ENCODE measurements at regions not wholly inside any gene's neighbourhood (a gene's known extent, or its start where the extent isn't known, plus 50 kb on each side); places are given as distances from the start of the nearest gene placed in this dataset.

- Histone ChIP-seq H3K9me3 (ENCODE audit: low read length) (no peaks in the 10 kb centered on the region), H3K79me2 (ENCODE audit: insufficient read depth, low read length) (no peaks in the 10 kb centered on the region), H3F3A (ENCODE audit: insufficient read depth, low read length) (no peaks in the 10 kb centered on the region), H3K4me1 (ENCODE audit: insufficient read depth, low read length, severe bottlenecking) (no peaks in the 10 kb centered on the region), H3K9me2 (ENCODE audit: low read depth, low read length) (no peaks in the 10 kb centered on the region), H3K4me2 (ENCODE audit: low read length) (no peak overlapping the region), H3K4me3 (ENCODE audit: low read depth, low read length, poor library complexity, severe bottlenecking) (no peak overlapping the region), H3K36me3 (ENCODE audit: insufficient read depth, low read length) (no peaks in the 10 kb centered on the region), H4K20me1 (ENCODE audit: insufficient read depth, low read length) (no peaks in the 10 kb centered on the region), H3K9ac (ENCODE audit: low read length) (no peak overlapping the region), H2AFZ (ENCODE audit: low read length) (no peak overlapping the region), H3K27ac (ENCODE audit: low read depth, low read length, poor library complexity, severe bottlenecking) (no peak overlapping the region), H3K27me3 (ENCODE audit: insufficient read depth, low read length) (no peaks in the 10 kb centered on the region)
- no peak for TF ChIP-seq EZH2 (IDR thresholded peaks at IDR 0.05; ENCODE audit: borderline replicate concordance, low read length)
- TF ChIP-seq, protein P1, sequence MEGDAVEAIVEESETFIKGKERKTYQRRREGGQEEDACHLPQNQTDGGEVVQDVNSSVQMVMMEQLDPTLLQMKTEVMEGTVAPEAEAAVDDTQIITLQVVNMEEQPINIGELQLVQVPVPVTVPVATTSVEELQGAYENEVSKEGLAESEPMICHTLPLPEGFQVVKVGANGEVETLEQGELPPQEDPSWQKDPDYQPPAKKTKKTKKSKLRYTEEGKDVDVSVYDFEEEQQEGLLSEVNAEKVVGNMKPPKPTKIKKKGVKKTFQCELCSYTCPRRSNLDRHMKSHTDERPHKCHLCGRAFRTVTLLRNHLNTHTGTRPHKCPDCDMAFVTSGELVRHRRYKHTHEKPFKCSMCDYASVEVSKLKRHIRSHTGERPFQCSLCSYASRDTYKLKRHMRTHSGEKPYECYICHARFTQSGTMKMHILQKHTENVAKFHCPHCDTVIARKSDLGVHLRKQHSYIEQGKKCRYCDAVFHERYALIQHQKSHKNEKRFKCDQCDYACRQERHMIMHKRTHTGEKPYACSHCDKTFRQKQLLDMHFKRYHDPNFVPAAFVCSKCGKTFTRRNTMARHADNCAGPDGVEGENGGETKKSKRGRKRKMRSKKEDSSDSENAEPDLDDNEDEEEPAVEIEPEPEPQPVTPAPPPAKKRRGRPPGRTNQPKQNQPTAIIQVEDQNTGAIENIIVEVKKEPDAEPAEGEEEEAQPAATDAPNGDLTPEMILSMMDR (IDR thresholded peaks at IDR 0.05; ENCODE audit: low read length) = no peak
These were observed 272.8 kb downstream of the GAS1 start for GRCh38 chr9:86674487-86674886.

- Histone ChIP-seq H2AFZ (ENCODE audit: low read length) (no peak overlapping the region), H3K4me2 (ENCODE audit: low read length) (no peak overlapping the region), H3K36me3 (ENCODE audit: insufficient read depth, low read length) (no peaks in the 10 kb centered on the region), H3K9me3 (ENCODE audit: low read length) (no peaks in the 10 kb centered on the region), H3K79me2 (ENCODE audit: insufficient read depth, low read length) (no peaks in the 10 kb centered on the region), H3K4me3 (ENCODE audit: low read depth, low read length, poor library complexity, severe bottlenecking) (no peak overlapping the region), H3K9me2 (ENCODE audit: low read depth, low read length) (no peaks in the 10 kb centered on the region), H3K27ac (ENCODE audit: low read depth, low read length, poor library complexity, severe bottlenecking) (no peak overlapping the region), H3K4me1 (ENCODE audit: insufficient read depth, low read length, severe bottlenecking) (no peaks in the 10 kb centered on the region), H3K9ac (ENCODE audit: low read length) (no peak overlapping the region), H4K20me1 (ENCODE audit: insufficient read depth, low read length) (no peaks in the 10 kb centered on the region), H3K27me3 (ENCODE audit: insufficient read depth, low read length) (no peaks in the 10 kb centered on the region), H3F3A (ENCODE audit: insufficient read depth, low read length) (no peaks in the 10 kb centered on the region)
- TF ChIP-seq EZH2 (IDR thresholded peaks at IDR 0.05; ENCODE audit: borderline replicate concordance, low read length) = no peak
- TF ChIP-seq, protein P1 (IDR thresholded peaks at IDR 0.05; ENCODE audit: low read length) = no peak
These were observed 274.3 kb downstream of the GAS1 start for GRCh38 chr9:86672966-86673365.

- Histone ChIP-seq H3K79me2 (ENCODE audit: insufficient read depth, low read length) (no peaks in the 10 kb centered on the region), H3K27ac (ENCODE audit: low read depth, low read length, poor library complexity, severe bottlenecking) (no peak overlapping the region), H3K9me3 (ENCODE audit: low read length) (no peaks in the 10 kb centered on the region), H3K4me1 (ENCODE audit: insufficient read depth, low read length, severe bottlenecking) (no peaks in the 10 kb centered on the region), H3K9me2 (ENCODE audit: low read depth, low read length) (no peaks in the 10 kb centered on the region), H3F3A (ENCODE audit: insufficient read depth, low read length) (no peaks in the 10 kb centered on the region), H3K4me3 (ENCODE audit: low read depth, low read length, poor library complexity, severe bottlenecking) (no peak overlapping the region), H2AFZ (ENCODE audit: low read length) (no peak overlapping the region), H3K9ac (ENCODE audit: low read length) (no peak overlapping the region), H3K27me3 (ENCODE audit: insufficient read depth, low read length) (no peaks in the 10 kb centered on the region), H3K4me2 (ENCODE audit: low read length) (no peak overlapping the region), H3K36me3 (ENCODE audit: insufficient read depth, low read length) (no peaks in the 10 kb centered on the region), H4K20me1 (ENCODE audit: insufficient read depth, low read length) (no peaks in the 10 kb centered on the region)
- TF ChIP-seq, protein P1 (IDR thresholded peaks at IDR 0.05; ENCODE audit: low read length) = no peak
- TF ChIP-seq EZH2 (IDR thresholded peaks at IDR 0.05; ENCODE audit: borderline replicate concordance, low read length) = no peak
These were observed 275.0 kb downstream of the GAS1 start for GRCh38 chr9:86672301-86672700.

All from OCI-LY1 (cell line).